GM23338 (cell line): ENCODE measurements at regions not wholly inside any gene's neighbourhood (a gene's known extent, or its start where the extent isn't known, plus 50 kb on each side); places are given as distances from the start of the nearest gene placed in this dataset.

Source experiments
- ATAC-seq: fragments of 200-7000 bp; cut with Tn5 transposase; 3 replicates; pipeline ENCODE4 v1.9.1; 2020
- DNase-seq: peaks from one replicate; pipeline ENCODE4 v3.0.0-alpha.2; 2015; ENCODE audit warnings: low spot score
- H2AFZ ChIP-seq: fragments of 200-600 bp; sonication (generic); 2 replicates; pipeline ENCODE4 v1.8.0; 2016; ENCODE audit warnings: antibody characterized with exemption, mild to moderate bottlenecking, moderate library complexity
- H3F3A ChIP-seq: fragments of 200-600 bp; sonication (generic); replicated peaks from 2 replicates; pipeline ENCODE4 v1.8.0; 2017; ENCODE audit warnings: antibody characterized with exemption, mixed run types, low read depth
- H3K27ac ChIP-seq: fragments of 200-600 bp; sonication (generic); 2 replicates; pipeline ENCODE4 v1.6.1; 2016; ENCODE audit warnings: low read depth
- H3K27me3 ChIP-seq: fragments of 200-600 bp; sonication (generic); 2 replicates; pipeline ENCODE4 v1.8.0; 2016; ENCODE audit warnings: mild to moderate bottlenecking, mixed run types, moderate library complexity; ENCODE audit not compliant: insufficient read depth
- H3K36me3 ChIP-seq: fragments of 200-600 bp; sonication (generic); 2 replicates; pipeline ENCODE4 v1.8.0; 2016; ENCODE audit warnings: mild to moderate bottlenecking; ENCODE audit not compliant: insufficient read depth
- H3K4me1 ChIP-seq: fragments of 200-600 bp; sonication (generic); 2 replicates; pipeline ENCODE4 v1.8.0; 2016; ENCODE audit warnings: mild to moderate bottlenecking, moderate library complexity; ENCODE audit not compliant: insufficient read depth
- H3K4me2 ChIP-seq: fragments of 200-600 bp; sonication (generic); 2 replicates; pipeline ENCODE4 v1.7.1; 2017; ENCODE audit warnings: mixed run types
- H3K4me3 ChIP-seq: fragments of 200-600 bp; sonication (generic); 2 replicates; pipeline ENCODE4 v1.6.1; 2016; ENCODE audit warnings: mixed run types
- H3K79me2 ChIP-seq: fragments of 200-600 bp; sonication (generic); replicated peaks from 2 replicates; pipeline ENCODE4 v1.8.0; 2017; ENCODE audit warnings: mild to moderate bottlenecking; ENCODE audit not compliant: insufficient read depth
- H3K9me2 ChIP-seq: fragments of 200-600 bp; sonication (generic); 2 replicates; pipeline ENCODE4 v1.8.0; 2017; ENCODE audit not compliant: insufficient read depth
- H4K20me1 ChIP-seq: fragments of 200-600 bp; sonication (generic); replicated peaks from 2 replicates; pipeline ENCODE4 v1.8.0; 2017; ENCODE audit warnings: mild to moderate bottlenecking; ENCODE audit not compliant: insufficient read depth
- H3K27ac Mint-ChIP-seq: 2 replicates; pipeline ENCODE4 v1.8.0; 2020; ENCODE audit warnings: inconsistent platforms, mild to moderate bottlenecking, moderate library complexity, mixed read lengths
- H3K27me3 Mint-ChIP-seq: 3 replicates; pipeline ENCODE4 v1.8.0; 2022; ENCODE audit warnings: low read depth, mild to moderate bottlenecking, moderate library complexity, mixed read lengths, inconsistent platforms; ENCODE audit not compliant: insufficient read depth, poor library complexity
- H3K36me3 Mint-ChIP-seq: 3 replicates; pipeline ENCODE4 v1.8.0; 2021; ENCODE audit warnings: low read depth, mild to moderate bottlenecking, inconsistent platforms, moderate library complexity, mixed read lengths
- H3K4me1 Mint-ChIP-seq: 3 replicates; pipeline ENCODE4 v1.8.0; 2020; ENCODE audit warnings: mild to moderate bottlenecking, inconsistent platforms, mixed read lengths
- H3K4me3 Mint-ChIP-seq: 3 replicates; pipeline ENCODE4 v1.8.0; 2021; ENCODE audit warnings: moderate library complexity, mild to moderate bottlenecking, inconsistent platforms, mixed read lengths
- H3K9me3 Mint-ChIP-seq: 3 replicates; pipeline ENCODE4 v1.8.0; 2020; ENCODE audit warnings: moderate library complexity, mild to moderate bottlenecking, inconsistent platforms, mixed read lengths
- CREB1 ChIP-seq: fragments of 250-450 bp; sonication (Bioruptor Pico); IDR thresholded peaks from 2 replicates; pipeline ENCODE4 v1.5.0; 2020; ENCODE audit warnings: low read depth, mild to moderate bottlenecking, moderate library complexity
- CTCF ChIP-seq, 2 experiments: fragments of 200-600 bp in 1 of 2; sonication (generic) in 1 of 2; conservative IDR thresholded peaks; 2 replicates each; pipeline versions ENCODE4 v1.5.1 to v1.6.1; 2016 to 2017; ENCODE audit warnings: antibody characterized with exemption in 2 of 2, low read depth in 2 of 2, mild to moderate bottlenecking in 2 of 2, moderate library complexity in 1 of 2
- ETS1 ChIP-seq: IDR thresholded peaks from 2 replicates; pipeline ENCODE4 v1.6.1; 2016; ENCODE audit warnings: antibody characterized with exemption
- EZH2 ChIP-seq: fragments of 200-600 bp; sonication (generic); IDR thresholded peaks from one replicate; pipeline ENCODE4 v1.8.0; 2017; ENCODE audit warnings: antibody characterized with exemption, mild to moderate bottlenecking, low read depth; ENCODE audit not compliant: unreplicated experiment
- EZH2phosphoT487 ChIP-seq: fragments of 200-600 bp; sonication (generic); IDR thresholded peaks from one replicate; pipeline ENCODE4 v1.8.1; 2018; ENCODE audit warnings: antibody characterized with exemption; ENCODE audit not compliant: unreplicated experiment
- JUNB ChIP-seq: IDR thresholded peaks from one replicate; pipeline ENCODE4 v1.6.1; 2016; ENCODE audit warnings: antibody characterized with exemption; ENCODE audit not compliant: unreplicated experiment
- NANOG ChIP-seq: IDR thresholded peaks from 2 replicates; pipeline ENCODE4 v1.6.1; 2016; ENCODE audit warnings: antibody characterized with exemption, borderline replicate concordance
- POLR2AphosphoS5 ChIP-seq: IDR thresholded peaks from 2 replicates; pipeline ENCODE4 v1.6.1; 2016; ENCODE audit warnings: antibody characterized with exemption, low read depth
- REST ChIP-seq: IDR thresholded peaks from one replicate; pipeline ENCODE4 v1.6.1; 2018; ENCODE audit warnings: antibody characterized with exemption; ENCODE audit not compliant: unreplicated experiment
- STAT1 ChIP-seq: IDR thresholded peaks from one replicate; pipeline ENCODE4 v1.6.1; 2016; ENCODE audit warnings: antibody characterized with exemption; ENCODE audit not compliant: unreplicated experiment
- ZNF114 ChIP-seq: fragments of 250-450 bp; sonication (Bioruptor Pico); IDR thresholded peaks from 2 replicates; pipeline ENCODE4 v1.5.0; 2020; ENCODE audit warnings: mild to moderate bottlenecking, moderate library complexity
- ZNF331 ChIP-seq: fragments of 250-450 bp; sonication (Bioruptor Pico); IDR thresholded peaks from 2 replicates; pipeline ENCODE4 v1.5.0; 2020; ENCODE audit warnings: low read depth, mild to moderate bottlenecking, moderate library complexity
- ZNF462 ChIP-seq: fragments of 250-450 bp; sonication (Bioruptor Pico); IDR thresholded peaks from 2 replicates; pipeline ENCODE4 v1.5.0; 2020; ENCODE audit warnings: mild to moderate bottlenecking, moderate library complexity

- Mint-ChIP-seq H3K36me3 (no peaks in the 10 kb centered on the region), H3K27ac (no peak overlapping the region), H3K4me1 (peaks cover 9% of the 10 kb centered on the region; the same call in 2 of the 3 replicates), H3K4me3 (no peak overlapping the region), H3K27me3 (no peaks in the 10 kb centered on the region), H3K9me3 (no peaks in the 10 kb centered on the region)
- Histone ChIP-seq H3K27me3 (no peaks in the 10 kb centered on the region), H3K9me2 (no peaks in the 10 kb centered on the region), H4K20me1 (no peaks in the 10 kb centered on the region), H2AFZ (no peak overlapping the region), H3K36me3 (no peaks in the 10 kb centered on the region), H3K4me2 (no peak overlapping the region), H3K4me1 (peaks cover 7% of the 10 kb centered on the region), H3K27ac (no peak overlapping the region), H3K79me2 (no peaks in the 10 kb centered on the region), H3F3A (no peaks in the 10 kb centered on the region), H3K4me3 (no peak overlapping the region)
- ATAC-seq: no peak
- TF ChIP-seq NANOG (no peak), ETS1 (no peak), ZNF331 (CRISPR knock-in tag) (no peak), CREB1 (CRISPR knock-in tag) (no peak), JUNB (no peak), STAT1 (no peak), EZH2 (no peak), CTCF (conservative IDR thresholded peaks at IDR 0.05; ENCODE audit: low read depth in 2 of 2) (no peak), ZNF462 (CRISPR knock-in tag) (no peak), ZNF114 (CRISPR knock-in tag) (no peak), POLR2AphosphoS5 (no peak), REST (no peak), EZH2phosphoT487 (no peak)
- no peak for DNase-seq
Observed at GRCh38 chr12:89928467-89928866, 219.8 kb upstream of the ATP2B1 start.
